HG03354 (cell line): ENCODE measurements at regions not wholly inside any gene's neighbourhood (a gene's known extent, or its start where the extent isn't known, plus 50 kb on each side); places are given as distances from the start of the nearest gene placed in this dataset.
"Not testable (repeated sequence)": the region's sequence is repeated elsewhere in the genome, so short reads cannot be mapped to it uniquely, and the experiment has no call there.

ENCODE experiments used
- ATAC-seq: cut with Tn5 transposase; IDR thresholded peaks from one replicate; pipeline ENCODE4 v1.9.1; 2021; ENCODE audit warnings: mild to moderate bottlenecking; ENCODE audit not compliant: unreplicated experiment, poor library complexity, severe bottlenecking

DNA sequence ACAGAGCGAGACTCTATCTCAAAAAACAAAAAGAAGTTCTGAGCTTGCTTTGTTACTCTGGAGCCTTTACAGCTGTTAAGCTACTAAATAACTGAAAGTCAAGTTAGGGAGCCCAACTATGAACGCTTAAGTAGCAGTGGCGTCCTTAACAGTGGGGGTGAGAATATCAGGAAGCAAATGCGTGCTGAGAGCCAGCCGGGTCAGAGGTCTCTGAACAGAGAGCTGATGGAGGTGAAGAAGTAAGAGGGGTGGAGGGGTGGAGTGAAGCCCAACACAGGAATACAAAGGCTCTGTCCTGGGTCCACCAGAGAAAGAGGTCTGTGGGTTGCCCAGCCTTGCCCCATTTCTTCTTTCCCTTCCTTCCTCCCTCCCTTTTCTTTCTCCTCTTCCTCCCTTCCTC is 104.1 kb upstream of the GATA6 start:
- ATAC-seq, result no peak

GRCh38 chr18:22066083-22066485 is 103.3 kb upstream of the GATA6 start:
- no peak for ATAC-seq

- ATAC-seq, result no peak
These were observed 102.3 kb upstream of the GATA6 start for GRCh38 chr18:22067109-22067508.

- no peak for ATAC-seq
These were observed 101.7 kb upstream of the GATA6 start for GRCh38 chr18:22067682-22068081.

- ATAC-seq, result not testable (repeated sequence)
These were observed 100.6 kb upstream of the GATA6 start for GRCh38 chr18:22068784-22069183.

GRCh38 chr18:22069916-22070315 is 99.5 kb upstream of the GATA6 start:
- no peak for ATAC-seq

- no peak for ATAC-seq
These were observed 96.0 kb upstream of the GATA6 start for GRCh38 chr18:22073411-22073810.

- no peak for ATAC-seq
These were observed 94.9 kb upstream of the GATA6 start for GRCh38 chr18:22074282-22075070.

DNA sequence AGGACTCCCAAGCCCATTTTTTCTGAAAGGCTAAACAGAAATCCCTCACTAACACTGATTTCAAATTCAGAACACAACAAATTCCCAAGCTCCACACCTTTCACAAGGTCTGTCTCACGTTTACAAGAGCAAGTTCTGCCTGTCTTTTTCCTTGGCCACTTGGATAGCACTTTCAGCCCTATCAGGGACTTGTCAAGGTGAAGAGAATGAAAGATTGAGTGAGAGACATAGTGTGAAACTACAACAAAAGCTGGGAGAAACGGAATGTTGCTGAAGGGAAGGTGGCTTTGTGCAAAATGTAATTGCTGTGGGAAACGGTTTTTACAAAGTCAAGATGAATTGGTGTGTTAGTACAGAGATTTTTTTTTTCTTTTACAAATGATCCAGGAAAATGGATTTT is 89.4 kb upstream of the GATA6 start:
- ATAC-seq, result no peak

DNA sequence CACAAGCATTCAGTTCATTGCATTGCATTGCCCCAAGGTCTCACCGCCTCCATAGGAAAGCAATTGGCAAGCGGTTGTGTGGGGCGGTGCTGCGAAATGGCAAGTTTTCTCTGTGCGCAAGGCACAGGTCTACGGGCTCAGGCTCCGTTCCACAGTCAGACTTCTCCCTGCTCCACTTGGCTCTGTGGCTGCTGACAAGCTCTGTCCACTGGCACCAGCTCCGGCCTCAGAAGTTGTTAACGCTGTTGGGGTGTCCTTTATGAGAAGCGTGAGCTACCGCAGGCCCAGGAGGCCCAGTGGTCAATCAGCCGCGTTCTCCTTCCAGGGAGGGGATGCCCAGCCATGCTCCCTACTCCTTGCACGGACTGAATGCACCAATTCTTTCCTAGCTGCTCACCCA is 87.0 kb upstream of the GATA6 start:
- no peak for ATAC-seq

- no peak for ATAC-seq
These were observed 84.8 kb upstream of the GATA6 start for GRCh38 chr18:22084547-22084946.

GRCh38 chr18:22086973-22087372 is 82.4 kb upstream of the GATA6 start:
- no peak for ATAC-seq

DNA sequence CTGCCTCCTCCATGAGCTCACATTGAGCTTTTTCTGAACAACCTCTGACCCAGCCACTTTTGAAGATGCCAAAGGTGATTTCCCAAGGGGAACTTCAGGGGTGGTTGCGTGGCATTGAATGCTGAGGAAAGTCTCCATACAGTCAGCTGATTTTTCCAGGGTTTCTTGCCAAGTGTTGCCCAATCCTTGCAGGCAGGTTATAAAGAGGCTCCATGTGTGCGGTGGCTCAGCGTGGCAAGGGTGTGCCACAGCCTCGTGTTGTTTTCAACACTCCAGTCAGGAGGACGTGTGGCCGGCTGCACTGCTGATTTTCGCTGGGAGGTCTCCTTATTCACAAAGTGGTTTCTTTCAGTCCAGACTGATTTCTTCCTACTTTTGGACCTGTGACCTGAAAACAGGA is 81.4 kb upstream of the GATA6 start:
- no peak for ATAC-seq

DNA sequence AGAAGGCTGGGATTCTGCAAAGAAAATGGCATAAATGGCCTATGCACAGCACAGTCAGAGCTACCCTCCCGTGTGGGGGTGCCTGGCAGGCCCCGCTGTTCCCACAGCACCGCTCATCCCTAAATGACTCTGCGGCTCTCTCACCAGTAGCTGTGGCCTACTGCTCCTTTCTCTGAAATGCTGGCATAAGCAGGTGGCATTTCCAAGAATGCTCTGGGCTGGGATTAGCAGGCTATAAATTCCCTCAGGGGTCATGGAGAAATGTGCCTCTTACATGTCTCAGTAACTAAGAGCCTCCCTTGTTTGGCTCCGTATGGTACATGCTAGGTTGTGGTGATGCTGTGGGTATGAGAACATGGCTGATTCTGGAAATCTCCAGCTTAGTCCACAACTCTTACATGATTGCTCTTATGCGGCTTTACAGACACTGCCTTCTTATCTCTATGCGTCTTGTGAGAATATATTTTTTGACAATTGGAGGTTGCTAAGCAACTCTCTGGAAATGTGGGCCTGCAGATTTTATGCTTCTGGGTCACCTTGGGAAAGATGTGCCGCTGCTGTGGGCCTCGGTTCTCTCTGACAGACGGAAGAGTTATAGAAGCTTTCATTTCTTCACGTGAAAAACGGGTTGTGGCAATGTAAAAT is 80.3 kb upstream of the GATA6 start:
- ATAC-seq, result no peak

GRCh38 chr18:22091341-22091740 is 78.0 kb upstream of the GATA6 start:
- no peak for ATAC-seq

GRCh38 chr18:22093731-22094357 is 75.5 kb upstream of the GATA6 start:
- ATAC-seq, result no peak

DNA sequence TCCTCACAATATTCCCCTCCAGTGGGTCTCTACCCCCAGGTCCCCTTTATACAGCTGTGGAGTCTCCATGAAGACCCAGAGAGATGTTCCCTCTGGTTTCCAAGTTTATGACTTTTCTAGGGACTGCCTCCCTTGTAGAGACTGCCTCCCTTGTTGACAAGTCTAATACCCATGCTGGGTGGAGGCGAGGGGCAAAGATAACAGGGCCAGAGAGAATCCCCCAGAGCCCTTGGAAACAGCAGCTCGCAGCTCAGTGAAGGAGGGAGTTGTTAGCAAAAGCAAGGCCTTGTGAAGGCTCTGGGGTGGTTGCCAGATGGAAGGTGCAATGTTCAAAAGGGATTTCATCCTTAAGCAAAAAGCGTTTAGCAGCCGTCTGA is 75.0 kb upstream of the GATA6 start:
- ATAC-seq, result no peak

- ATAC-seq, result no peak
These were observed 70.8 kb upstream of the GATA6 start for GRCh38 chr18:22098563-22098989.

DNA sequence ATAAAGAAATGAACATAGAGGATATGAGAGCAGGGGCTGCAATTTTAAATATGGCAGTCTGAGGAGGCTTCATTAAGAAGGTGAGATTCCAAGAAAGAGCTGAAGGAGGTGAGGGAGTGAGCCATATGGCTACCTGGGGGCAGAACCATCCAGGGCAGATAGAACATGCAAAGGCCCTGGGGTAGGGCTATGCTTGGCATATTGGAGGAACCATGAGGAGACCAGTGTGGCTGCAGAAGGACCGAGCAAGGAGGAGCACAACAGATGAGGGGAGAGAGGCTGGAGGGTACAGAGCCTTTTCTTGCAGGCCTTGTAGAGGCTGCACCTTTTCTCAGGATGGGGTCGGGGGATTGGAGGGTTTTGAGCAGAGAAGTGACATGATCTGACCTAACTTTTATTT is 69.5 kb upstream of the GATA6 start:
- ATAC-seq, result no peak

DNA sequence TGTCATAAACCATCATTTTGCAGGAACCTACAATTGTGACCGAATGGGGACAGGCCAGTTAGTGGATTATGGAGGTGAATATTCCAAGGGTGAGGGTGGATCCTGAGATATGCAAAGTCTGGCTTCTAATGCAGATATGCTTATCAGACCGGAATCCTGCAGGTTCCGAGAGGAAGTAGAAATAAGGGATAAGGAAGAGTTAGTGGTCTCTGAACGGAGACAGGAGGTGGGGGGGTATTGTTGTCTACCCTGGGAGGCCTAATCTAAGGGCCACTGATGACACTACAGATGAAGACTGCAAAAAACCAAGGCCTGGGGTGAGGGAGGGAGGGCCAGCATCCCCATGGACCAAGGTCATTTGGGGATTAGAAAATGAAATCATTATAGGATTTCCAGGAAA is 67.7 kb upstream of the GATA6 start:
- no peak for ATAC-seq
